Stimulated activated naive CD8-positive, alpha-beta T cell treated with anti-CD3 and anti-CD28 coated beads, Interleukin-15, amount 100 ng/mL, for 72 hours (primary cell): ENCODE measurements at regions not wholly inside any gene's neighbourhood (a gene's known extent, or its start where the extent isn't known, plus 50 kb on each side); places are given as distances from the start of the nearest gene placed in this dataset.

Source experiments
- ATAC-seq: fragments of 150-1000 bp; cut with Tn5 transposase; 2 replicates; pipeline ENCODE4 v1.10.0; 2021; ENCODE audit warnings: mild to moderate bottlenecking, moderate library complexity
- DNase-seq, 2 donors: peaks; one replicate each; pipeline ENCODE4 v3.0.0; 2021 to 2022
- H3K27ac Mint-ChIP-seq, 2 donors: one replicate each; pipeline ENCODE4 v1.8.0; 2022; ENCODE audit warnings: mild to moderate bottlenecking in 2 of 2, mixed read lengths in 2 of 2, moderate library complexity in 2 of 2
- H3K27me3 Mint-ChIP-seq: one replicate; pipeline ENCODE4 v1.8.0; 2022; ENCODE audit warnings: mixed read lengths
- H3K4me1 Mint-ChIP-seq: one replicate; pipeline ENCODE4 v1.8.0; 2022; ENCODE audit warnings: mild to moderate bottlenecking, mixed read lengths
- H3K4me3 Mint-ChIP-seq, 2 donors: one replicate each; pipeline ENCODE4 v1.8.0; 2022; ENCODE audit warnings: mild to moderate bottlenecking in 2 of 2, mixed read lengths in 2 of 2, moderate library complexity in 1 of 2
- H3K9me3 Mint-ChIP-seq, 2 donors: one replicate each; pipeline ENCODE4 v1.8.0; 2022; ENCODE audit warnings: mixed read lengths in 2 of 2

GRCh38 chr9:86816868-86817267 lies 130.4 kb downstream of the GAS1 start:
- ATAC-seq (no peak), DNase-seq (no peak)
- no peaks in the 10 kb centered on the region for H3K9me3 Mint-ChIP-seq
- no peak overlapping the region for H3K27ac Mint-ChIP-seq
- no peak overlapping the region for H3K4me3 Mint-ChIP-seq
- H3K27me3 Mint-ChIP-seq, result peaks cover 2% of the 10 kb centered on the region
- H3K4me1 Mint-ChIP-seq, result no peaks in the 10 kb centered on the region

- Mint-ChIP-seq H3K27ac (no peak overlapping the region), H3K4me1 (no peaks in the 10 kb centered on the region), H3K9me3 (no peaks in the 10 kb centered on the region), H3K4me3 (no peak overlapping the region), H3K27me3 (no peaks in the 10 kb centered on the region)
- DNase-seq (no peak), ATAC-seq (no peak)
Observed at GRCh38 chr9:86816366-86816765, 130.9 kb downstream of the GAS1 start.

- ATAC-seq, result no peak
- H3K9me3 Mint-ChIP-seq, result no peaks in the 10 kb centered on the region
- no peaks in the 10 kb centered on the region for H3K4me1 Mint-ChIP-seq
- no peak for DNase-seq
- no peak overlapping the region for H3K27ac Mint-ChIP-seq
- H3K4me3 Mint-ChIP-seq, result no peak overlapping the region
- peaks cover 9% of the 10 kb centered on the region for H3K27me3 Mint-ChIP-seq
Observed at GRCh38 chr9:86812616-86813015, 134.7 kb downstream of the GAS1 start.

- H3K4me1 Mint-ChIP-seq, result no peaks in the 10 kb centered on the region
- H3K4me3 Mint-ChIP-seq, result no peak overlapping the region
- DNase-seq, result no peak
- peaks cover 9% of the 10 kb centered on the region for H3K27me3 Mint-ChIP-seq
- no peak for ATAC-seq
- no peak overlapping the region for H3K27ac Mint-ChIP-seq
- H3K9me3 Mint-ChIP-seq, result no peaks in the 10 kb centered on the region
Observed at GRCh38 chr9:86809759-86810367, 137.4 kb downstream of the GAS1 start.

- ATAC-seq, result no peak
- H3K27me3 Mint-ChIP-seq, result peaks cover 9% of the 10 kb centered on the region
- H3K4me3 Mint-ChIP-seq, result no peak overlapping the region
- no peak for DNase-seq
- H3K4me1 Mint-ChIP-seq, result no peaks in the 10 kb centered on the region
- H3K9me3 Mint-ChIP-seq, result peaks cover 0 to 1% of the 10 kb centered on the region in 2 donors
- no peak overlapping the region for H3K27ac Mint-ChIP-seq
Observed at GRCh38 chr9:86809151-86809550, 138.2 kb downstream of the GAS1 start.

- ATAC-seq, result no peak
- peaks cover 9% of the 10 kb centered on the region for H3K27me3 Mint-ChIP-seq
Observed at GRCh38 chr9:86807367-86807976, 139.8 kb downstream of the GAS1 start.

GRCh38 chr9:86804011-86804410 lies 143.3 kb downstream of the GAS1 start:
- no peak overlapping the region for H3K27ac Mint-ChIP-seq
- no peak for ATAC-seq
- H3K4me1 Mint-ChIP-seq, result no peaks in the 10 kb centered on the region
- peaks cover 11 to 13% of the 10 kb centered on the region in 2 donors for H3K9me3 Mint-ChIP-seq
- no peak overlapping the region for H3K4me3 Mint-ChIP-seq
- DNase-seq, result no peak
- no peaks in the 10 kb centered on the region for H3K27me3 Mint-ChIP-seq

More at GRCh38 chr9:86807367-86807976, 139.8 kb downstream of the GAS1 start:
- peaks cover 11 to 13% of the 10 kb centered on the region in 2 donors for H3K9me3 Mint-ChIP-seq
- no peak for DNase-seq
- H3K4me1 Mint-ChIP-seq, result no peaks in the 10 kb centered on the region
- no peak overlapping the region for H3K27ac Mint-ChIP-seq
- no peak overlapping the region for H3K4me3 Mint-ChIP-seq

GRCh38 chr9:86802900-86803673 lies 144.2 kb downstream of the GAS1 start:
- DNase-seq (no peak), ATAC-seq (no peak)
- no peak overlapping the region for H3K27ac Mint-ChIP-seq
- peaks cover 11 to 13% of the 10 kb centered on the region in 2 donors for H3K9me3 Mint-ChIP-seq
- no peaks in the 10 kb centered on the region for H3K4me1 Mint-ChIP-seq
- no peak overlapping the region for H3K4me3 Mint-ChIP-seq
- H3K27me3 Mint-ChIP-seq, result no peaks in the 10 kb centered on the region

- DNase-seq, result no peak
- no peak for ATAC-seq
- Mint-ChIP-seq H3K27me3 (no peaks in the 10 kb centered on the region), H3K27ac (no peak overlapping the region), H3K4me1 (no peaks in the 10 kb centered on the region), H3K9me3 (peaks cover 11 to 13% of the 10 kb centered on the region in 2 donors), H3K4me3 (no peak overlapping the region)
Observed at GRCh38 chr9:86801246-86801645, 146.1 kb downstream of the GAS1 start.

- Mint-ChIP-seq H3K4me1 (no peaks in the 10 kb centered on the region), H3K9me3 (peaks cover 11 to 13% of the 10 kb centered on the region in 2 donors), H3K27ac (no peak overlapping the region), H3K27me3 (no peaks in the 10 kb centered on the region), H3K4me3 (no peak overlapping the region)
- ATAC-seq, result no peak
- no peak for DNase-seq
Observed at GRCh38 chr9:86800681-86801080, 146.6 kb downstream of the GAS1 start.

GRCh38 chr9:86798966-86799365 lies 148.3 kb downstream of the GAS1 start:
- H3K27me3 Mint-ChIP-seq, result no peaks in the 10 kb centered on the region
- H3K27ac Mint-ChIP-seq, result no peak overlapping the region
- no peaks in the 10 kb centered on the region for H3K4me1 Mint-ChIP-seq
- peaks cover 10 to 11% of the 10 kb centered on the region in 2 donors for H3K9me3 Mint-ChIP-seq
- no peak for DNase-seq
- no peak for ATAC-seq
- no peak overlapping the region for H3K4me3 Mint-ChIP-seq

- ATAC-seq (no peak), DNase-seq (no peak)
- Mint-ChIP-seq H3K4me3 (no peak overlapping the region), H3K27ac (no peak overlapping the region), H3K27me3 (no peaks in the 10 kb centered on the region), H3K9me3 (no peaks in the 10 kb centered on the region), H3K4me1 (no peaks in the 10 kb centered on the region)
Observed at GRCh38 chr9:86796666-86797065, 150.6 kb downstream of the GAS1 start.

- Mint-ChIP-seq H3K4me1 (no peaks in the 10 kb centered on the region), H3K27me3 (no peaks in the 10 kb centered on the region), H3K4me3 (no peak overlapping the region), H3K9me3 (no peaks in the 10 kb centered on the region), H3K27ac (no peak overlapping the region)
- ATAC-seq, result no peak
- no peak for DNase-seq
Observed at GRCh38 chr9:86795823-86796553, 151.3 kb downstream of the GAS1 start.

GRCh38 chr9:86795047-86795442 lies 152.3 kb downstream of the GAS1 start:
- Mint-ChIP-seq H3K4me3 (no peak overlapping the region), H3K9me3 (no peaks in the 10 kb centered on the region), H3K27ac (no peak overlapping the region), H3K27me3 (no peaks in the 10 kb centered on the region), H3K4me1 (no peaks in the 10 kb centered on the region)
- ATAC-seq, result no peak
- DNase-seq, result no peak

- Mint-ChIP-seq H3K4me3 (no peak overlapping the region), H3K9me3 (no peaks in the 10 kb centered on the region), H3K4me1 (no peaks in the 10 kb centered on the region), H3K27me3 (no peaks in the 10 kb centered on the region), H3K27ac (no peak overlapping the region)
- DNase-seq (no peak), ATAC-seq (no peak)
Observed at GRCh38 chr9:86794391-86795046, 152.8 kb downstream of the GAS1 start.
